Prostate gland (tissue), 2 donors: ENCODE measurements at regions not wholly inside any gene's neighbourhood (a gene's known extent, or its start where the extent isn't known, plus 50 kb on each side); places are given as distances from the start of the nearest gene placed in this dataset.

Experiments used
- DNase-seq: peaks from one replicate; pipeline ENCODE4 v3.0.0-alpha.2; 2019; ENCODE audit warnings: low spot score
- H3K27ac ChIP-seq, 2 donors: fragments of 200-600 bp; sonication (generic); 2 replicates each; pipeline ENCODE4 v1.5.1; 2017 to 2019
- H3K27me3 ChIP-seq: fragments of 200-600 bp; sonication (generic); replicated peaks from 2 replicates; pipeline ENCODE4 v1.5.1; 2019; ENCODE audit not compliant: insufficient read depth
- H3K36me3 ChIP-seq, 2 donors: fragments of 200-600 bp; sonication (generic); 1 replicate in 1 of 2; 2 replicates in 1 of 2; pipeline versions ENCODE4 v1.5.1 to v1.8.1; 2017 to 2019
- H3K4me1 ChIP-seq: fragments of 200-600 bp; sonication (generic); replicated peaks from 2 replicates; pipeline ENCODE4 v1.5.1; 2019
- H3K4me3 ChIP-seq, 2 donors: fragments of 200-600 bp; sonication (generic); 2 replicates each; pipeline ENCODE4 v1.5.1; 2017 to 2019
- H3K9me3 ChIP-seq: fragments of 200-600 bp; sonication (generic); 2 replicates; pipeline ENCODE4 v1.5.1; 2017
- POLR2A ChIP-seq: fragments of 450-650 bp; IDR thresholded peaks from one replicate; pipeline ENCODE4 v1.6.1; 2016; ENCODE audit warnings: antibody characterized with exemption, mild to moderate bottlenecking
- POLR2AphosphoS5 ChIP-seq: sonication (generic); formaldehyde crosslinking; IDR thresholded peaks from one replicate; pipeline ENCODE4 v1.6.1; 2017; ENCODE audit warnings: antibody characterized with exemption
- WGBS: methylation state at CpG from one replicate; pipeline ENCODE4 v1.1.5; 2018; 5-methylcytosine and 5-hydroxymethylcytosine counted together
- intact Hi-C: fragments of 100-400 bp; cut with DNase I; formaldehyde crosslinking; loops from one replicate; pipeline ENCODE4 v1.14.2; 2022
- TF ChIP-seq, protein P1 (sequence below), 4 experiments: fragments of 200-600 bp in 2 of 4; fragments of 450-650 bp in 2 of 4; sonication (generic) in 2 of 4; IDR thresholded peaks; 1 replicate in 3 of 4; 2 replicates in 1 of 4; pipeline ENCODE4 v1.5.1; 2016 to 2019; ENCODE audit warnings: antibody characterized with exemption in 4 of 4, mild to moderate bottlenecking in 2 of 4, moderate library complexity in 2 of 4

DNA sequence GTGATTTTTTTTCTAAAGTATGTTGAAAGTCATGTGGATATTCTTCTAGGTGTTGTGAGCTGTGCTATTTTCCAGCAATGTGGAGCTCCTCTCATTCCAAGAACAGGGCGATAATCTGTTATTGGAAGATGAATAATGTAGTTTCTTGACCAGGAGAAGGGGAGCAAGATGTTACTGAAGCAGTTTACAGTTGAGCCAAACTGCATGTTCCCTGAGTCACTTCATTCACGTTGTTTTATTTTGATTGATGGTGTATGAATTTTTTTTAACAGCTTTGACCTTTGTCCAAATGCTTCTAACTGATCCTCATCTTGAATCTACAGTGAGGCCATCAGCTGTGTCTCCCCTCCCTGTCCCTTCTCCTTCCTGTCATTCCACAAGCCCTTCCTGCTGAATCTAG, 277.1 kb upstream of the KLF6 start:
- WGBS: 29% methylated on average over 2 of the region's 2 CpGs
- no peak overlapping the region for H3K4me3 ChIP-seq
- no peaks in the 10 kb centered on the region for H3K36me3 ChIP-seq
- peaks cover 3% of the 10 kb centered on the region for H3K4me1 ChIP-seq
- H3K27me3 ChIP-seq: no peaks in the 10 kb centered on the region
- H3K27ac ChIP-seq: peak overlapping the region; percentile 11 to 38
- no peaks in the 10 kb centered on the region for H3K9me3 ChIP-seq
- TF ChIP-seq, protein P1, sequence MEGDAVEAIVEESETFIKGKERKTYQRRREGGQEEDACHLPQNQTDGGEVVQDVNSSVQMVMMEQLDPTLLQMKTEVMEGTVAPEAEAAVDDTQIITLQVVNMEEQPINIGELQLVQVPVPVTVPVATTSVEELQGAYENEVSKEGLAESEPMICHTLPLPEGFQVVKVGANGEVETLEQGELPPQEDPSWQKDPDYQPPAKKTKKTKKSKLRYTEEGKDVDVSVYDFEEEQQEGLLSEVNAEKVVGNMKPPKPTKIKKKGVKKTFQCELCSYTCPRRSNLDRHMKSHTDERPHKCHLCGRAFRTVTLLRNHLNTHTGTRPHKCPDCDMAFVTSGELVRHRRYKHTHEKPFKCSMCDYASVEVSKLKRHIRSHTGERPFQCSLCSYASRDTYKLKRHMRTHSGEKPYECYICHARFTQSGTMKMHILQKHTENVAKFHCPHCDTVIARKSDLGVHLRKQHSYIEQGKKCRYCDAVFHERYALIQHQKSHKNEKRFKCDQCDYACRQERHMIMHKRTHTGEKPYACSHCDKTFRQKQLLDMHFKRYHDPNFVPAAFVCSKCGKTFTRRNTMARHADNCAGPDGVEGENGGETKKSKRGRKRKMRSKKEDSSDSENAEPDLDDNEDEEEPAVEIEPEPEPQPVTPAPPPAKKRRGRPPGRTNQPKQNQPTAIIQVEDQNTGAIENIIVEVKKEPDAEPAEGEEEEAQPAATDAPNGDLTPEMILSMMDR (IDR thresholded peaks at IDR 0.05): no peak
- no peak for TF ChIP-seq POLR2A
- no peak for TF ChIP-seq POLR2AphosphoS5
- DNase-seq: no peak
- intact Hi-C loops: loop anchor here (5.0 to 10.0 kb wide), 2 partner anchors 220 to 593 kb away; no protein-coding TSS in a partner anchor

DNA sequence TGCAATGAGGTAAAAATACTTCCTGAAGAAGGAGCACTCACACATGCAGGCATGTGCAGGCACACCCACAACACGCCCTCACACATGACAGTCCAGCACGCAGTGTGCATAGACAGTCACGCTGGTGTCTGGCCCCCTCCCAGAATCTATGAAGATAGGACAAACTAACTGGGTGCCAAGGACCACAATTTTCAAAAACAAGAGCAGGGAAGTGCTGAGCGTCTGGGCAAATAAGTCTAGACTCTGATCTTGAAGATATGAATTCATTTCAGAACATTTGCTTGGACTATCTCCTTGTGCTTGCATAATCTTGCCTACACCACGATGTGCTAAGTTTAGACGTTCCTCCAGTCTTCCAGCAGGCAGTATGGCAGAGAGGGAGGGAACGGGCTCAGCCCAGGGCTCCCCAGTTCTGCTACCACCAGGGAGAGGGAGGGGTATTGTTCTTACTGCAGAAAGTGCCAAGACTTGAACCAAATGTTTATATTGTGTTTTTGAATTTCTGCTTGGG, 276.5 kb upstream of the KLF6 start:
- DNase-seq: peak; percentile 97
- Histone ChIP-seq H3K4me3 (no peak overlapping the region), H3K27me3 (no peaks in the 10 kb centered on the region), H3K4me1 (peaks cover 3% of the 10 kb centered on the region), H3K36me3 (no peaks in the 10 kb centered on the region), H3K9me3 (no peaks in the 10 kb centered on the region), H3K27ac (peak overlapping the region; percentile 11 to 38)
- 14% methylated on average over 7 of the region's 7 CpGs for WGBS
- TF ChIP-seq, protein P1 (IDR thresholded peaks at IDR 0.05): no peak
- TF ChIP-seq POLR2A (no peak), POLR2AphosphoS5 (peak; percentile 97)
- intact Hi-C loops: loop anchor here (2.0 to 10.0 kb wide), 3 partner anchors 221 to 593 kb away; partner anchors contain the start of gene KLF6

DNA sequence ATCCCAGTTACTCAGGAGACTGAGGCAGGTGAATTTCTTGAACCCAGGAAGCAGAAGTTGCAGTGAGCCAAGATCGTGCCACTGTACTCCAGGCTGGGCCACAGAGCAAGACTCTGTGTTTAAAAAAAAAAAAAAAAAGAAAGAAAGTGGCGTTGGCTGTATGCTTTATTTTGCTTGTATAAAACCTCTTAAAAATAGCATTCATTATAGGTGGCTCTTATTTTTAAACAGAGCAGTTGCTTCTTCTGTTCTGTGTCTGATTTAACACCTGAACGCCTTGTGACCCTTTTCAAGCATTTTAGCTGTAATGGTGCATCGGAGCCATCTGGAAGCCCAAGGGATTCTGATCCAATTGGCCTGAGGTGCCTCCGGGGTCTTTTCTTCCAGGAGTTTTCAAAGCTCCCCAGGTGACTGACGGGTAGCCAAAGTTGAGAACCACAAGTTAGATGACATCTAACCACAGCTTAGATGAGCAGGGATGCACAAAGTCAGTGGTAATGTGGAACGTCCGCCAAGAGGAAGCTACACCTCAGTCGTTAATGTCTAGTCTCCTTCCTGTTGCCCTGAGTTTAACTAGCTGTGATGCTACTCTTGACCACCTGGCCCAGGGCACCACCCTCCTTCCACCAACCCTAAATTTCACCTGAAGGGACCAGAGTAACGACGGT, 274.6 kb upstream of the KLF6 start:
- intact Hi-C loops: loop anchor here (2.0 to 10.0 kb wide), 3 partner anchors 223 to 595 kb away; partner anchors contain the start of gene KLF6
- peak overlapping the region; percentile 44 to 47 for H3K27ac ChIP-seq
- TF ChIP-seq POLR2A: no peak
- TF ChIP-seq, protein P1 (IDR thresholded peaks at IDR 0.05): no peak
- TF ChIP-seq POLR2AphosphoS5: no peak

DNA sequence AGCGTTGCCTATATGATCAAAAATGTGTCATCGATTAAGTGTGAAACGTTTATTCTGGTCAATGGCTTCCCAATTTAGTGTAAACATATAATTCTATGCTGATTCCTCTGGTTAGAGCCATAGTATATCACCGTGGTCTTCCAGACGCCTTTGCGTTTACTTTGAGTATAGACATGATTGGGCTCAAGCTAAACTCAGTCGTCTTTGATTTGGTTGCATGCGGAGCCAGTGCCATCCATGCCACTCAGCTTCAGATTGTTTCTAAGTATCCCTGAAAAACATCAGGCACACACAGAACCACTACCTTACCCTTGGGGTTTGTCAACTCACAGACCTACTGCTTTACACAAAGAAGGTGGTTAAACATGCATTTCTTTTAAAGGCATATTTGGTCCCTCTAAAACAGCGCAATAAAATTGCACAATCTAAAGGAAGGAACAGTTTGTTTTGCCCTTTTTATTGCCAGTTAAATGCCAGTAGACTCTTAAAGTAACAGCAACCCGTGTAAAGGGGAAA, 273.6 kb upstream of the KLF6 start:
- 38% methylated on average over 10 of the region's 10 CpGs for WGBS
- H3K36me3 ChIP-seq: no peaks in the 10 kb centered on the region

More for the DNA sequence above, 274.6 kb upstream of the KLF6 start:
- Histone ChIP-seq H3K4me1 (peaks cover 3% of the 10 kb centered on the region), H3K27me3 (no peaks in the 10 kb centered on the region), H3K9me3 (no peaks in the 10 kb centered on the region), H3K4me3 (no peak overlapping the region), H3K36me3 (no peaks in the 10 kb centered on the region)
- DNase-seq: no peak
- WGBS: 56% methylated on average over 11 of the region's 11 CpGs

More for the DNA sequence above, 273.6 kb upstream of the KLF6 start:
- Histone ChIP-seq H3K9me3 (no peaks in the 10 kb centered on the region), H3K4me3 (no peak overlapping the region), H3K4me1 (peaks cover 3% of the 10 kb centered on the region), H3K27ac (peak overlapping the region; percentile 44 to 51), H3K27me3 (no peaks in the 10 kb centered on the region)
- TF ChIP-seq POLR2AphosphoS5 (peak; percentile 99), POLR2A (no peak)
- TF ChIP-seq, protein P1 (IDR thresholded peaks at IDR 0.05): no peak
- DNase-seq: peak; percentile 68
- intact Hi-C loops: no loop called here
